ENCODE measurements at regions not wholly inside any gene's neighbourhood (a gene's known extent, or its start where the extent isn't known, plus 50 kb on each side); places are given as distances from the start of the nearest gene placed in this dataset.

DNA sequence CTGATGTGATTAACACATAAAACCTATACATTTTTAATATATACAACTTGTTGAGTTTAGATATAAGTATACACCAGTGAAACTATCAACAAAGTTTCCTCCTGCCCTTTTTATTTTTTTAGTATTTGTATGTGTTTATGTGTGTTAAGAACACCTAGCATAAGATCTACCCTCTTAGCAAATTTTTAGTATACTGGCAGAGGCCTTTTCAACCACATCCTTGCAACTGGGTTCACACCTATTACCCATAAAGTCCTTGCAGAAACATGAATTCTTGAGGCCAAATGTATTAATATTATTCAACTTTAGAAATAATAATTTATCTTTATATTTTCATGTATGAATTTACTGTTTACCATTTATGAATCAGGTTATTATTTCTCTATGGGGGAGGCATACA lies 119.7 kb upstream of the CRIM1 start:
- TF ChIP-seq, protein P1, sequence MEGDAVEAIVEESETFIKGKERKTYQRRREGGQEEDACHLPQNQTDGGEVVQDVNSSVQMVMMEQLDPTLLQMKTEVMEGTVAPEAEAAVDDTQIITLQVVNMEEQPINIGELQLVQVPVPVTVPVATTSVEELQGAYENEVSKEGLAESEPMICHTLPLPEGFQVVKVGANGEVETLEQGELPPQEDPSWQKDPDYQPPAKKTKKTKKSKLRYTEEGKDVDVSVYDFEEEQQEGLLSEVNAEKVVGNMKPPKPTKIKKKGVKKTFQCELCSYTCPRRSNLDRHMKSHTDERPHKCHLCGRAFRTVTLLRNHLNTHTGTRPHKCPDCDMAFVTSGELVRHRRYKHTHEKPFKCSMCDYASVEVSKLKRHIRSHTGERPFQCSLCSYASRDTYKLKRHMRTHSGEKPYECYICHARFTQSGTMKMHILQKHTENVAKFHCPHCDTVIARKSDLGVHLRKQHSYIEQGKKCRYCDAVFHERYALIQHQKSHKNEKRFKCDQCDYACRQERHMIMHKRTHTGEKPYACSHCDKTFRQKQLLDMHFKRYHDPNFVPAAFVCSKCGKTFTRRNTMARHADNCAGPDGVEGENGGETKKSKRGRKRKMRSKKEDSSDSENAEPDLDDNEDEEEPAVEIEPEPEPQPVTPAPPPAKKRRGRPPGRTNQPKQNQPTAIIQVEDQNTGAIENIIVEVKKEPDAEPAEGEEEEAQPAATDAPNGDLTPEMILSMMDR (IDR thresholded peaks at IDR 0.05; ENCODE audit: insufficient read depth, low read length, poor library complexity, severe bottlenecking) = no peak
- TF ChIP-seq EZH2phosphoT487 (conservative IDR thresholded peaks at IDR 0.05; ENCODE audit: low read length) = no peak

Data from SU-DHL-6 (cell line).